ENCODE measurements at regions not wholly inside any gene's neighbourhood (a gene's known extent, or its start where the extent isn't known, plus 50 kb on each side); places are given as distances from the start of the nearest gene placed in this dataset.

DNA sequence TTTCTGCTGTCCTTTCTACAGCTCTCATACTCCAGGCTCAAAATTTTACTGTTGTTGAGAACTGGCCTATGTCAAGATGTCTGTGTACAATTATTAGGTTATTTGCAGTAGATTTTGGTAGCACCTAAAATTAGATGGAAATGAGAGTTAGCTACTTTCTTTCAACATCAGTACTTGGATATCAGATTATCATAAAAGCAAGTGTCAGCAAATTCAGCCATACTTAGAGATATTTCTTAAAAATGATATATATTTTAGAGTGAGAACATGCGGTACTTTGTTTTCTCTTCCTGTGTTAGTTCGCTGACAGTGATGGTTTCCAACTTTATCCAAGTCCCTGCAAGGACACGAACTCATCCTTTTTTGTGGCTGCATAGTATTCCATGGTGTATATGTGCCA lies 351.8 kb upstream of the LRRC7 start:
- no peak for DNase-seq
- H3K4me3 ChIP-seq (ENCODE audit: low read length), result no peak overlapping the region
- no peaks in the 10 kb centered on the region for H3K27me3 ChIP-seq (replicated peaks; ENCODE audit: insufficient read depth, low read length)
- no peak overlapping the region for H3K9ac ChIP-seq (ENCODE audit: low read length)
- no peaks in the 10 kb centered on the region for H3K9me2 ChIP-seq (replicated peaks; ENCODE audit: insufficient read depth, low read length)
- H3K36me3 ChIP-seq (replicated peaks; ENCODE audit: insufficient read depth, low read length), result no peaks in the 10 kb centered on the region
- no peak overlapping the region for H2AFZ ChIP-seq (ENCODE audit: low read length)
- TF ChIP-seq, protein P1, sequence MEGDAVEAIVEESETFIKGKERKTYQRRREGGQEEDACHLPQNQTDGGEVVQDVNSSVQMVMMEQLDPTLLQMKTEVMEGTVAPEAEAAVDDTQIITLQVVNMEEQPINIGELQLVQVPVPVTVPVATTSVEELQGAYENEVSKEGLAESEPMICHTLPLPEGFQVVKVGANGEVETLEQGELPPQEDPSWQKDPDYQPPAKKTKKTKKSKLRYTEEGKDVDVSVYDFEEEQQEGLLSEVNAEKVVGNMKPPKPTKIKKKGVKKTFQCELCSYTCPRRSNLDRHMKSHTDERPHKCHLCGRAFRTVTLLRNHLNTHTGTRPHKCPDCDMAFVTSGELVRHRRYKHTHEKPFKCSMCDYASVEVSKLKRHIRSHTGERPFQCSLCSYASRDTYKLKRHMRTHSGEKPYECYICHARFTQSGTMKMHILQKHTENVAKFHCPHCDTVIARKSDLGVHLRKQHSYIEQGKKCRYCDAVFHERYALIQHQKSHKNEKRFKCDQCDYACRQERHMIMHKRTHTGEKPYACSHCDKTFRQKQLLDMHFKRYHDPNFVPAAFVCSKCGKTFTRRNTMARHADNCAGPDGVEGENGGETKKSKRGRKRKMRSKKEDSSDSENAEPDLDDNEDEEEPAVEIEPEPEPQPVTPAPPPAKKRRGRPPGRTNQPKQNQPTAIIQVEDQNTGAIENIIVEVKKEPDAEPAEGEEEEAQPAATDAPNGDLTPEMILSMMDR (IDR thresholded peaks at IDR 0.05; ENCODE audit: low read length), result no peak
- TF ChIP-seq EZH2phosphoT487 (IDR thresholded peaks at IDR 0.05; ENCODE audit: low read length), result no peak
- no peaks in the 10 kb centered on the region for H3F3A ChIP-seq (ENCODE audit: insufficient read depth, low read length)
- H4K20me1 ChIP-seq (ENCODE audit: insufficient read depth, low read length), result no peaks in the 10 kb centered on the region
- no peaks in the 10 kb centered on the region for H3K4me1 ChIP-seq (ENCODE audit: low read length)
- no peak overlapping the region for H3K27ac ChIP-seq (ENCODE audit: low read length)
- H3K9me3 ChIP-seq (replicated peaks; ENCODE audit: insufficient read depth, low read length), result no peaks in the 10 kb centered on the region
- no peaks in the 10 kb centered on the region for H3K79me2 ChIP-seq (ENCODE audit: low read length)
- H3K4me2 ChIP-seq (ENCODE audit: low read depth, low read length), result no peak overlapping the region

DNA sequence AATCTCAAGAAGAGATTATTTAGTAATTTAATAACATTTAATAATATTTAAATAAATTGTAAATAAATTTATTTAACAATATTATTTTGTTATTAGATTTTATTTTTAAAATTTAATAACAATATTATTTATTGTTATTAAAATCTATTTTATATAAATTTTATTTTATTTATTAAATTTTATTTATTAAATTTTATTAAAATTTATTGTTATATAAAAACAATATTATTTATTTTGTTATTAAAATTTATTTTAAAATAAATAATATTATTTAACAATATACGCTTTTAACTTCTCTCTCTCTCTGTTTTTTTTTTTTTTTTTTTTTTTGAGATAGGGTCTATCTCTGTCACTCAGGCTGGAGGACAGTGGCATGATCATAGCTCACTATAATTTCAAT lies 347.1 kb upstream of the LRRC7 start:
- Histone ChIP-seq H3K27me3 (replicated peaks; ENCODE audit: insufficient read depth, low read length) (no peaks in the 10 kb centered on the region), H3F3A (ENCODE audit: insufficient read depth, low read length) (no peaks in the 10 kb centered on the region), H3K9ac (ENCODE audit: low read length) (no peak overlapping the region), H3K4me2 (ENCODE audit: low read depth, low read length) (no peak overlapping the region), H3K79me2 (ENCODE audit: low read length) (no peaks in the 10 kb centered on the region), H3K36me3 (replicated peaks; ENCODE audit: insufficient read depth, low read length) (no peaks in the 10 kb centered on the region), H3K4me3 (ENCODE audit: low read length) (no peak overlapping the region), H3K4me1 (ENCODE audit: low read length) (no peaks in the 10 kb centered on the region), H3K9me2 (replicated peaks; ENCODE audit: insufficient read depth, low read length) (no peaks in the 10 kb centered on the region), H4K20me1 (ENCODE audit: insufficient read depth, low read length) (no peaks in the 10 kb centered on the region), H2AFZ (ENCODE audit: low read length) (no peak overlapping the region), H3K9me3 (replicated peaks; ENCODE audit: insufficient read depth, low read length) (no peaks in the 10 kb centered on the region), H3K27ac (ENCODE audit: low read length) (no peak overlapping the region)
- no peak for DNase-seq
- TF ChIP-seq, protein P1 (IDR thresholded peaks at IDR 0.05; ENCODE audit: low read length), result no peak
- TF ChIP-seq EZH2phosphoT487 (IDR thresholded peaks at IDR 0.05; ENCODE audit: low read length) (no peak), EZH2 (optimal IDR thresholded peaks at IDR 0.05; ENCODE audit: low read depth, low read length) (no peak)

DNA sequence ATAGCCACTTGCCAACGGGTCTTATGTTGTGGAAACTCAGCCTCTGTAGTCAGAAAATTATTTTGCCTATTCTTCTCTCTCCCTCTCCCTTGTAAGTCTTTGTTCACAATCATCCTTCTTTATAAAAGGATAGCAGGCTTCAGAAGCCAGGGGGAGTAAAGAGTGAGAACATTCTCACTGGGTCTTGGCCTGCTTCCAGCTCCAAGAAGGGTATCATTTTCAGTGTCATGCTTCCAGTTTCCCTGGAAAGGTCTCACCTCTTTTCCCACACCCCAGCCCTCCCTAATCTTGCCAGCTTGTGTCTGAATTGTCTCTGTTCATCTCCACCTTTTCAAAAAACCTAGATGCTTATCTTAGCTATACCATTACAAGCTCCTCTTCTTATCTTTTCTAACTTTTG lies 346.2 kb upstream of the LRRC7 start:
- TF ChIP-seq EZH2phosphoT487 (IDR thresholded peaks at IDR 0.05; ENCODE audit: low read length) (no peak), EZH2 (optimal IDR thresholded peaks at IDR 0.05; ENCODE audit: low read depth, low read length) (no peak)
- TF ChIP-seq, protein P1 (IDR thresholded peaks at IDR 0.05; ENCODE audit: low read length), result no peak
- Histone ChIP-seq H2AFZ (ENCODE audit: low read length) (no peak overlapping the region), H3K4me3 (ENCODE audit: low read length) (no peak overlapping the region), H3F3A (ENCODE audit: insufficient read depth, low read length) (no peaks in the 10 kb centered on the region), H3K27ac (ENCODE audit: low read length) (no peak overlapping the region), H3K4me2 (ENCODE audit: low read depth, low read length) (no peak overlapping the region), H4K20me1 (ENCODE audit: insufficient read depth, low read length) (no peaks in the 10 kb centered on the region), H3K9ac (ENCODE audit: low read length) (no peak overlapping the region), H3K79me2 (ENCODE audit: low read length) (no peaks in the 10 kb centered on the region), H3K4me1 (ENCODE audit: low read length) (no peaks in the 10 kb centered on the region), H3K9me2 (replicated peaks; ENCODE audit: insufficient read depth, low read length) (no peaks in the 10 kb centered on the region), H3K9me3 (replicated peaks; ENCODE audit: insufficient read depth, low read length) (no peaks in the 10 kb centered on the region), H3K36me3 (replicated peaks; ENCODE audit: insufficient read depth, low read length) (no peaks in the 10 kb centered on the region), H3K27me3 (replicated peaks; ENCODE audit: insufficient read depth, low read length) (no peaks in the 10 kb centered on the region)
- no peak for DNase-seq

Data from MM.1S (cell line).